NT2/D1 (cell line): ENCODE measurements at regions not wholly inside any gene's neighbourhood (a gene's known extent, or its start where the extent isn't known, plus 50 kb on each side); places are given as distances from the start of the nearest gene placed in this dataset.

Experiments
- SUZ12 ChIP-seq: IDR thresholded peaks from 2 replicates; pipeline ENCODE4 v1.6.1; 2011; ENCODE audit not compliant: insufficient read length, insufficient read depth; ENCODE audit errors: extremely low read depth
- YY1 ChIP-seq: IDR thresholded peaks from 2 replicates; pipeline ENCODE4 v1.6.1; 2011; ENCODE audit not compliant: insufficient read length, insufficient read depth
- ZNF274 ChIP-seq: IDR thresholded peaks from 2 replicates; pipeline ENCODE4 v1.6.1; 2011; ENCODE audit warnings: mild to moderate bottlenecking, low read depth, low read length

GRCh38 chr2:47639467-47639866, 68.7 kb upstream of the KCNK12 start:
- no peak for TF ChIP-seq YY1
- TF ChIP-seq ZNF274: no peak
- no peak for TF ChIP-seq SUZ12
